Kidney glomerular epithelial cell (primary cell): ENCODE measurements at regions not wholly inside any gene's neighbourhood (a gene's known extent, or its start where the extent isn't known, plus 50 kb on each side); places are given as distances from the start of the nearest gene placed in this dataset.
A peak's percentile ranks its signal among the peaks of the same experiment; 100 is the strongest.

Experiments used
- DNase-seq: peaks from one replicate; lab custom pipeline; 2025; lab: John Stamatoyannopoulos, UW

GRCh38 chr12:73342733-73343132 lies 1070.6 kb downstream of the TRHDE start:
- DNase-seq: no peak

- DNase-seq: no peak
Observed at GRCh38 chr12:73352826-73353225, 1080.7 kb downstream of the TRHDE start.

GRCh38 chr12:73361156-73361863 lies 1089.1 kb downstream of the TRHDE start:
- peak; percentile 29 for DNase-seq

GRCh38 chr12:73361864-73362230 lies 1089.7 kb downstream of the TRHDE start:
- DNase-seq: peak; percentile 20

GRCh38 chr12:73362666-73363065 lies 1090.5 kb downstream of the TRHDE start:
- DNase-seq: no peak

- DNase-seq: no peak
Observed at GRCh38 chr12:73372856-73373255, 1100.7 kb downstream of the TRHDE start.

GRCh38 chr12:73374360-73374759 lies 1102.2 kb downstream of the TRHDE start:
- no peak for DNase-seq

GRCh38 chr12:73383584-73384222 lies 1111.5 kb downstream of the TRHDE start:
- no peak for DNase-seq

GRCh38 chr12:73384592-73384991 lies 1112.4 kb downstream of the TRHDE start:
- no peak for DNase-seq

GRCh38 chr12:73390261-73390660 lies 1118.1 kb downstream of the TRHDE start:
- no peak for DNase-seq

GRCh38 chr12:73413051-73413450 lies 1124.6 kb upstream of the ATXN7L3B start:
- no peak for DNase-seq

- DNase-seq: no peak
Observed at GRCh38 chr12:73413974-73414373, 1123.7 kb upstream of the ATXN7L3B start.

- DNase-seq: no peak
Observed at GRCh38 chr12:73414926-73415325, 1122.7 kb upstream of the ATXN7L3B start.

- no peak for DNase-seq
Observed at GRCh38 chr12:73418541-73418940, 1119.1 kb upstream of the ATXN7L3B start.

- peak; percentile 41 for DNase-seq
Observed at GRCh38 chr12:73421832-73422231, 1115.8 kb upstream of the ATXN7L3B start.

GRCh38 chr12:73424484-73424883 lies 1113.2 kb upstream of the ATXN7L3B start:
- DNase-seq: no peak

GRCh38 chr12:73445658-73446324 lies 1091.8 kb upstream of the ATXN7L3B start:
- DNase-seq: no peak

- no peak for DNase-seq
Observed at GRCh38 chr12:73452672-73453469, 1084.8 kb upstream of the ATXN7L3B start.

GRCh38 chr12:73460212-73460611 lies 1077.4 kb upstream of the ATXN7L3B start:
- DNase-seq: no peak

- DNase-seq: no peak
Observed at GRCh38 chr12:73465106-73465505, 1072.5 kb upstream of the ATXN7L3B start.

GRCh38 chr12:73486256-73486655 lies 1051.4 kb upstream of the ATXN7L3B start:
- DNase-seq: no peak

GRCh38 chr12:73506611-73507010 lies 1031.0 kb upstream of the ATXN7L3B start:
- no peak for DNase-seq
